Gastroesophageal sphincter (tissue), 4 donors: ENCODE measurements at regions not wholly inside any gene's neighbourhood (a gene's known extent, or its start where the extent isn't known, plus 50 kb on each side); places are given as distances from the start of the nearest gene placed in this dataset.

ENCODE experiments used
- ATAC-seq: fragments of 150-250 bp; one replicate; pipeline ENCODE4 v1.9.1; 2016; ENCODE audit warnings: mild to moderate bottlenecking, moderate library complexity
- H3K27ac ChIP-seq, 4 donors: fragments of 200-600 bp; sonication (generic) in 3 of 4; 1 replicate in 3 of 4; 2 replicates in 1 of 4; pipeline ENCODE4 v1.5.1; 2016 to 2019
- H3K27me3 ChIP-seq: fragments of 200-600 bp; sonication (generic); one replicate; pipeline ENCODE4 v1.5.1; 2019
- H3K36me3 ChIP-seq, 2 donors: fragments of 200-600 bp; sonication (generic); one replicate each; pipeline ENCODE4 v1.5.1; 2019; ENCODE audit warnings: control low read depth in 1 of 2
- H3K4me1 ChIP-seq, 3 donors: fragments of 200-600 bp; sonication (generic); 1 replicate in 2 of 3; 2 replicates in 1 of 3; pipeline ENCODE4 v1.5.1; 2016 to 2019; ENCODE audit warnings: control low read depth in 2 of 3
- H3K4me3 ChIP-seq, 2 donors: fragments of 200-600 bp; sonication (generic); one replicate each; pipeline ENCODE4 v1.5.1; 2019; ENCODE audit warnings: mild to moderate bottlenecking in 1 of 2, moderate library complexity in 1 of 2
- H3K9me3 ChIP-seq, 3 donors: fragments of 200-600 bp; sonication (generic); one replicate each; pipeline ENCODE4 v1.5.1; 2017 to 2019; ENCODE audit warnings: control low read depth in 2 of 3
- EP300 ChIP-seq: sonication (generic); formaldehyde crosslinking; IDR thresholded peaks from one replicate; pipeline ENCODE4 v1.6.1; 2017; ENCODE audit warnings: antibody characterized with exemption, mild to moderate bottlenecking
- POLR2A ChIP-seq, 2 donors: fragments of 450-650 bp; IDR thresholded peaks; one replicate each; pipeline ENCODE4 v1.6.1; 2017; ENCODE audit warnings: antibody characterized with exemption in 2 of 2, mild to moderate bottlenecking in 2 of 2, moderate library complexity in 1 of 2
- POLR2AphosphoS5 ChIP-seq: sonication (generic); formaldehyde crosslinking; IDR thresholded peaks from one replicate; pipeline ENCODE4 v1.6.1; 2017; ENCODE audit warnings: antibody characterized with exemption
- WGBS, 2 donors: methylation state at CpG; one replicate each; pipeline ENCODE4 v1.1.5; 2018; ENCODE audit warnings: low coverage in 1 of 2; 5-methylcytosine and 5-hydroxymethylcytosine counted together
- TF ChIP-seq, protein P1 (sequence below), 4 experiments: fragments of 200-600 bp in 2 of 4; fragments of 450-650 bp in 2 of 4; sonication (generic) in 1 of 4; IDR thresholded peaks; one replicate each; pipeline ENCODE4 v1.5.1; 2017 to 2019; ENCODE audit warnings: antibody characterized with exemption in 4 of 4, mild to moderate bottlenecking in 2 of 4, moderate library complexity in 2 of 4

DNA sequence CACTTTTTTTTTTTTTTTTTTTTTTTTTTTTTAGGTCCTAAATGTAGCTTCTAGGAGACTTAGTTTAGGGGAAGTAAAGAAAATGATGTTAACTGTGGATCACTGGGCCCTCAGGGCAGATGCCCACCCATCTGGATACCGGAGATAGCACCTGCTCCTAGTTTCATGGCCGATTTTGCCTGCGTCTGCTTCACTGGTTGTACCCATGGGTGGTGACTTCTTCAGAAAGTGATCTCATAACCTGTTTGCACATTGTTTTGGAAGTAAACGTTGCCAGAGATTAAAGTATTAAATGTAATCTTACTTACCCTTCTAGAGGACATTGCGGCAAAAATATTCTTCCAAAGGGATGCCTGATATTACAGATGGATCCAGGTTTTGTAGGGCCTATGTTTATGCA, 79.8 kb upstream of the SGK1 start:
- no peak for ATAC-seq
- 100% methylated on average over 2 of the region's 5 CpGs for whole genome bisulfite sequencing, 2 donors
- no peak for TF ChIP-seq POLR2AphosphoS5
- TF ChIP-seq EP300 = no peak
- TF ChIP-seq, protein P1, sequence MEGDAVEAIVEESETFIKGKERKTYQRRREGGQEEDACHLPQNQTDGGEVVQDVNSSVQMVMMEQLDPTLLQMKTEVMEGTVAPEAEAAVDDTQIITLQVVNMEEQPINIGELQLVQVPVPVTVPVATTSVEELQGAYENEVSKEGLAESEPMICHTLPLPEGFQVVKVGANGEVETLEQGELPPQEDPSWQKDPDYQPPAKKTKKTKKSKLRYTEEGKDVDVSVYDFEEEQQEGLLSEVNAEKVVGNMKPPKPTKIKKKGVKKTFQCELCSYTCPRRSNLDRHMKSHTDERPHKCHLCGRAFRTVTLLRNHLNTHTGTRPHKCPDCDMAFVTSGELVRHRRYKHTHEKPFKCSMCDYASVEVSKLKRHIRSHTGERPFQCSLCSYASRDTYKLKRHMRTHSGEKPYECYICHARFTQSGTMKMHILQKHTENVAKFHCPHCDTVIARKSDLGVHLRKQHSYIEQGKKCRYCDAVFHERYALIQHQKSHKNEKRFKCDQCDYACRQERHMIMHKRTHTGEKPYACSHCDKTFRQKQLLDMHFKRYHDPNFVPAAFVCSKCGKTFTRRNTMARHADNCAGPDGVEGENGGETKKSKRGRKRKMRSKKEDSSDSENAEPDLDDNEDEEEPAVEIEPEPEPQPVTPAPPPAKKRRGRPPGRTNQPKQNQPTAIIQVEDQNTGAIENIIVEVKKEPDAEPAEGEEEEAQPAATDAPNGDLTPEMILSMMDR (IDR thresholded peaks at IDR 0.05) = no peak
- TF ChIP-seq POLR2A (IDR thresholded peaks at IDR 0.05) = no peak
- H3K27ac ChIP-seq = no peak overlapping the region
- H3K4me1 ChIP-seq = no peaks in the 10 kb centered on the region
- H3K36me3 ChIP-seq = no peaks in the 10 kb centered on the region
- H3K4me3 ChIP-seq = no peak overlapping the region
- no peaks in the 10 kb centered on the region for H3K27me3 ChIP-seq
- no peaks in the 10 kb centered on the region for H3K9me3 ChIP-seq

DNA sequence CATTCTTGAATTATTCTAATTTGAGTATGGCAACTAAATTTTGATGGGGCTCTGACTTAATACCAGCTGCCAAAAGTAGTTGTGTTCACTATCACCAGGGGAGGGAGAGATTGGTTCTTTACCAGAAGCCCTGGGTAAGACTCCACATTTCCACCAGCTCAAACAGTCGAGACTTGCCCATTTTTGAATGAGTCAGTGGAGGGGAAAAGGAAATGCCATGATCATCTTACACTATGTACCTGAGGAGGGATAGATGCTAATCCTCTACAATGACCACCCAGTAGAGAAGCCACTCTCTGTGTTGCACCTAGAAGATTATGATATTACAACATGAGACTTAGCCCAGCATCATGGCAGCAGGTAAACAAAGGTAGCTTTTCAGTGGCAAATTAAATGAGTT, 77.0 kb upstream of the SGK1 start:
- no peak for ATAC-seq
- H3K9me3 ChIP-seq = no peaks in the 10 kb centered on the region
- H3K4me1 ChIP-seq = no peaks in the 10 kb centered on the region
- H3K27ac ChIP-seq = no peak overlapping the region
- 75% methylated on average over 1 of the region's 1 CpG; no CpG with 5 or more reads in 1 of the 2 donors for WGBS, 2 donors
- no peak overlapping the region for H3K4me3 ChIP-seq
- no peaks in the 10 kb centered on the region for H3K27me3 ChIP-seq
- TF ChIP-seq POLR2AphosphoS5 = no peak
- TF ChIP-seq POLR2A (IDR thresholded peaks at IDR 0.05) = no peak
- TF ChIP-seq, protein P1 (IDR thresholded peaks at IDR 0.05) = no peak
- TF ChIP-seq EP300 = no peak
- no peaks in the 10 kb centered on the region for H3K36me3 ChIP-seq

DNA sequence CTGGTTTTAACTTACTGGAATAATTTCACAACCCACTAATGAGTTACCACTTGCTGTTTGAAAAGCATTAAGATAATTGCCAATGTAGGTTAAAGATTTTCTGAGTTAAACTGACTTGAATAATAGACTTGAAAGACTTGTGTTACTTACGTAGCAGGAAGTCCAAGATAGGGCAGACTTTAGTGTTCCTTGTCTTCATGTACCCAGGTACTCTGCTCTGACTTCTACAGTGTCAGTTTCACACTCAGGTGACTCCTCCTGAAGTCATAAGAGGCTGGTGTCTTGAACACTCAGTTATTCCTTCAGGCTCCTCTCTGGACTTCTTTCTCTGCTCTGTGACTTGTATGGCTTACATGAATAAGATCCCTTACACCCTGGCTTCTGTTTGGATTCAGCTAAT, 76.3 kb upstream of the SGK1 start:
- H3K4me3 ChIP-seq = no peak overlapping the region
- no peak for TF ChIP-seq POLR2A (IDR thresholded peaks at IDR 0.05)
- TF ChIP-seq POLR2AphosphoS5 = no peak
- no peak for TF ChIP-seq EP300
- TF ChIP-seq, protein P1 (IDR thresholded peaks at IDR 0.05) = no peak
- no peak for ATAC-seq
- WGBS, 2 donors = 100% methylated on average over 1 of the region's 1 CpG
- H3K36me3 ChIP-seq = no peaks in the 10 kb centered on the region
- no peaks in the 10 kb centered on the region for H3K4me1 ChIP-seq
- no peaks in the 10 kb centered on the region for H3K9me3 ChIP-seq
- no peak overlapping the region for H3K27ac ChIP-seq
- H3K27me3 ChIP-seq = no peaks in the 10 kb centered on the region

DNA sequence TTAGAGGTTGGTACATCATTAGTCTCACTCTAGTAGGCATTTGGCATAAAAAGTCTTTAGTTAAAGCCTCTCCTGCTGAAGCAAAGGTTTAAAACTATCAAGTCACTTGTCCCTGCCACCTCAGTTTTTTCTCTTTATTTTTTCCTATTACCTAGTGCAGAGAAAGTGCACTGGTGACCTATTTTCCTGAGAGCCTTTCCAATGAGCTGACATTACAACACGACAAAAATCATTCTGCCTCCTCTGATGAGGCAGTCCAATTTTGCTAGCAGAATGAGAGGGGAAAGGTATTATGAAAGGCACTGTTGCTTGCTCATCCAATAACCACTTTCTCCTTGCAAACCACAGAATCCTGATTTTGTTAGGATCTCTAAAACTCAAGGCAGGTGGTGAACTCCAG, 73.3 kb upstream of the SGK1 start:
- no peak overlapping the region for H3K27ac ChIP-seq
- 29 to 67% methylated on average over 1 of the region's 1 CpG for WGBS, 2 donors
- ATAC-seq = no peak

DNA sequence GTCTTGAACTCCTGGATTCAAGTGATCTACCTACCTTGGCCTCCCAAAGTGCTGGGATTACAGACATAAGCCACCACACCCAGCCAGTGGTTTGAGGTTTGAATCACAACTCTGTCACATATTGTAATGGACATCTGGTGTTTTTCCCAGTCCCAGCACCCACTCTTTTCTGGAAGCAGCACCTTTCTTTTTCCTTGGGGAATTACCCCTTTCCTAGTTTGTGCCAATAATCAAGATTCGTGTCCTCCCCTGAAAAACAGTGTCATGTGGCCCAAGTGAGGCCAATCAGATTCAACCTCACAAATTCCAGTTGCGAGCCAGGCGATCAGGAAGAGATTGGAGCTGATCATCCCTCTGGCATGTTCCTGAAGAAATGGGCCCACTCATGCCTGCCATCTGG, 71.7 kb upstream of the SGK1 start:
- H3K4me3 ChIP-seq = no peak overlapping the region
- no peak for ATAC-seq
- WGBS, 2 donors = 82 to 90% methylated on average over 3 of the region's 3 CpGs
- no peaks in the 10 kb centered on the region for H3K4me1 ChIP-seq
- no peak overlapping the region for H3K27ac ChIP-seq
- TF ChIP-seq POLR2AphosphoS5 (no peak), POLR2A (IDR thresholded peaks at IDR 0.05) (no peak), EP300 (no peak)
- TF ChIP-seq, protein P1 (IDR thresholded peaks at IDR 0.05) = no peak
- H3K27me3 ChIP-seq = no peaks in the 10 kb centered on the region
- H3K36me3 ChIP-seq = no peaks in the 10 kb centered on the region
- H3K9me3 ChIP-seq = no peaks in the 10 kb centered on the region

More for the DNA sequence above, 73.3 kb upstream of the SGK1 start:
- Histone ChIP-seq H3K36me3 (no peaks in the 10 kb centered on the region), H3K9me3 (no peaks in the 10 kb centered on the region), H3K4me3 (no peak overlapping the region), H3K4me1 (no peaks in the 10 kb centered on the region), H3K27me3 (no peaks in the 10 kb centered on the region)
- no peak for TF ChIP-seq POLR2A (IDR thresholded peaks at IDR 0.05)
- TF ChIP-seq, protein P1 (IDR thresholded peaks at IDR 0.05) = no peak
- no peak for TF ChIP-seq EP300
- TF ChIP-seq POLR2AphosphoS5 = no peak
